ENCODE measurements at regions not wholly inside any gene's neighbourhood (a gene's known extent, or its start where the extent isn't known, plus 50 kb on each side); places are given as distances from the start of the nearest gene placed in this dataset.

DNA sequence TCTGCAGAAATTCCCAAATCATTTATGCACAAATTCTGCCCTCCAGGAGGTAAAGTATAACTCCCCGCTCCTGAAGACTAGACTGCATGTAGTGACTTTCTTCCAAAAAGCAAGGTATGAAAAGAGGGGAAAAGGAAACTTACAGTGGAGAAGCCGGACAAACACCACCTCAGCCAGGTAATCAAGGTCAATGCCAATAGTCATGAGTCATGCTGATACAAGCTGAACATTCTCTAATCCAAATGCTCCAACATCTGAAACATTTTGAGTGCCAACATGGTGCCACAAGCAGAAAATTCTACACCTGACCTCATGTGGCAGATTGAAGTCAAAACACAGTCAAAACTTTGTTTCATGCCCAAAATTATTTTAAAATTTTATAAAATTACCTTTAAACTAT lies 165.6 kb downstream of the FOXA2 start:
- TF ChIP-seq, protein P1, sequence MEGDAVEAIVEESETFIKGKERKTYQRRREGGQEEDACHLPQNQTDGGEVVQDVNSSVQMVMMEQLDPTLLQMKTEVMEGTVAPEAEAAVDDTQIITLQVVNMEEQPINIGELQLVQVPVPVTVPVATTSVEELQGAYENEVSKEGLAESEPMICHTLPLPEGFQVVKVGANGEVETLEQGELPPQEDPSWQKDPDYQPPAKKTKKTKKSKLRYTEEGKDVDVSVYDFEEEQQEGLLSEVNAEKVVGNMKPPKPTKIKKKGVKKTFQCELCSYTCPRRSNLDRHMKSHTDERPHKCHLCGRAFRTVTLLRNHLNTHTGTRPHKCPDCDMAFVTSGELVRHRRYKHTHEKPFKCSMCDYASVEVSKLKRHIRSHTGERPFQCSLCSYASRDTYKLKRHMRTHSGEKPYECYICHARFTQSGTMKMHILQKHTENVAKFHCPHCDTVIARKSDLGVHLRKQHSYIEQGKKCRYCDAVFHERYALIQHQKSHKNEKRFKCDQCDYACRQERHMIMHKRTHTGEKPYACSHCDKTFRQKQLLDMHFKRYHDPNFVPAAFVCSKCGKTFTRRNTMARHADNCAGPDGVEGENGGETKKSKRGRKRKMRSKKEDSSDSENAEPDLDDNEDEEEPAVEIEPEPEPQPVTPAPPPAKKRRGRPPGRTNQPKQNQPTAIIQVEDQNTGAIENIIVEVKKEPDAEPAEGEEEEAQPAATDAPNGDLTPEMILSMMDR (conservative IDR thresholded peaks at IDR 0.05; ENCODE audit: low read length) = no peak
- no peak for TF ChIP-seq EZH2phosphoT487 (IDR thresholded peaks at IDR 0.05; ENCODE audit: borderline replicate concordance)

All from Loucy (cell line).